ENCODE measurements at regions not wholly inside any gene's neighbourhood (a gene's known extent, or its start where the extent isn't known, plus 50 kb on each side); places are given as distances from the start of the nearest gene placed in this dataset.

GRCh38 chr9:135342206-135343130, 137.1 kb upstream of the PPP1R26 start:
- no peak overlapping the region for H3K4me2 ChIP-seq (ENCODE audit: low read depth, low read length, poor library complexity, severe bottlenecking)
- no peak overlapping the region for H3K9ac ChIP-seq (ENCODE audit: low read length)
- H3K9me3 ChIP-seq (ENCODE audit: low read length): no peaks in the 10 kb centered on the region
- H3K36me3 ChIP-seq (ENCODE audit: insufficient read depth, low read length): no peaks in the 10 kb centered on the region
- H3K9me2 ChIP-seq (replicated peaks; ENCODE audit: insufficient read depth, low read length): no peaks in the 10 kb centered on the region
- no peaks in the 10 kb centered on the region for H3K79me2 ChIP-seq (ENCODE audit: low read length)
- DNase-seq: no peak
- H3K27me3 ChIP-seq (ENCODE audit: low read length): no peaks in the 10 kb centered on the region
- no peak overlapping the region for H3K4me3 ChIP-seq (ENCODE audit: low read length)
- H4K20me1 ChIP-seq (ENCODE audit: insufficient read depth, low read depth, low read length): peaks cover 4% of the 10 kb centered on the region; the same call in 1 of the 2 replicates
- no peak overlapping the region for H3K27ac ChIP-seq (ENCODE audit: low read length)
- no peak overlapping the region for H2AFZ ChIP-seq (ENCODE audit: low read length)
- H3K4me1 ChIP-seq (ENCODE audit: low read length): no peaks in the 10 kb centered on the region

- H3K9me3 ChIP-seq (ENCODE audit: low read length): no peaks in the 10 kb centered on the region
- no peaks in the 10 kb centered on the region for H3K36me3 ChIP-seq (ENCODE audit: insufficient read depth, low read length)
- no peak overlapping the region for H3K4me2 ChIP-seq (ENCODE audit: low read depth, low read length, poor library complexity, severe bottlenecking)
- no peak overlapping the region for H3K4me3 ChIP-seq (ENCODE audit: low read length)
- H3K9me2 ChIP-seq (replicated peaks; ENCODE audit: insufficient read depth, low read length): no peaks in the 10 kb centered on the region
- no peak overlapping the region for H2AFZ ChIP-seq (ENCODE audit: low read length)
- H3K27ac ChIP-seq (ENCODE audit: low read length): no peak overlapping the region
- DNase-seq: no peak
- no peaks in the 10 kb centered on the region for H3K27me3 ChIP-seq (ENCODE audit: low read length)
- H4K20me1 ChIP-seq (ENCODE audit: insufficient read depth, low read depth, low read length): peaks cover 4% of the 10 kb centered on the region; the same call in 1 of the 2 replicates
- H3K79me2 ChIP-seq (ENCODE audit: low read length): no peaks in the 10 kb centered on the region
- no peak overlapping the region for H3K9ac ChIP-seq (ENCODE audit: low read length)
- no peaks in the 10 kb centered on the region for H3K4me1 ChIP-seq (ENCODE audit: low read length)
Measured at GRCh38 chr9:135343136-135343535, 136.4 kb upstream of the PPP1R26 start.

- Histone ChIP-seq H3K36me3 (ENCODE audit: insufficient read depth, low read length) (no peaks in the 10 kb centered on the region), H3K4me3 (ENCODE audit: low read length) (no peak overlapping the region), H3K4me1 (ENCODE audit: low read length) (no peaks in the 10 kb centered on the region), H3K9me2 (replicated peaks; ENCODE audit: insufficient read depth, low read length) (no peaks in the 10 kb centered on the region), H3K79me2 (ENCODE audit: low read length) (no peaks in the 10 kb centered on the region), H3K4me2 (ENCODE audit: low read depth, low read length, poor library complexity, severe bottlenecking) (no peak overlapping the region), H3K27me3 (ENCODE audit: low read length) (no peaks in the 10 kb centered on the region), H2AFZ (ENCODE audit: low read length) (no peak overlapping the region), H3K9ac (ENCODE audit: low read length) (no peak overlapping the region), H3K9me3 (ENCODE audit: low read length) (no peaks in the 10 kb centered on the region), H3K27ac (ENCODE audit: low read length) (no peak overlapping the region), H4K20me1 (ENCODE audit: insufficient read depth, low read depth, low read length) (peaks cover 4% of the 10 kb centered on the region; the same call in 1 of the 2 replicates)
- peak; percentile 88 for DNase-seq
Measured at GRCh38 chr9:135343837-135344522, 135.6 kb upstream of the PPP1R26 start.

- Histone ChIP-seq H2AFZ (ENCODE audit: low read length) (no peak overlapping the region), H3K79me2 (ENCODE audit: low read length) (no peaks in the 10 kb centered on the region), H3K27me3 (ENCODE audit: low read length) (no peaks in the 10 kb centered on the region), H3K27ac (ENCODE audit: low read length) (no peak overlapping the region), H3K9me2 (replicated peaks; ENCODE audit: insufficient read depth, low read length) (no peaks in the 10 kb centered on the region), H3K4me1 (ENCODE audit: low read length) (no peaks in the 10 kb centered on the region), H3K9ac (ENCODE audit: low read length) (no peak overlapping the region), H3K9me3 (ENCODE audit: low read length) (no peaks in the 10 kb centered on the region), H3K4me3 (ENCODE audit: low read length) (no peak overlapping the region), H3K36me3 (ENCODE audit: insufficient read depth, low read length) (no peaks in the 10 kb centered on the region), H4K20me1 (ENCODE audit: insufficient read depth, low read depth, low read length) (peaks cover 10% of the 10 kb centered on the region; the same call in 1 of the 2 replicates), H3K4me2 (ENCODE audit: low read depth, low read length, poor library complexity, severe bottlenecking) (no peak overlapping the region)
- no peak for DNase-seq
Measured at GRCh38 chr9:135344523-135344901, 135.1 kb upstream of the PPP1R26 start.

- Histone ChIP-seq H3K36me3 (ENCODE audit: insufficient read depth, low read length) (no peaks in the 10 kb centered on the region), H4K20me1 (ENCODE audit: insufficient read depth, low read depth, low read length) (peaks cover 10% of the 10 kb centered on the region; the same call in 1 of the 2 replicates), H3K9me3 (ENCODE audit: low read length) (no peaks in the 10 kb centered on the region), H3K9ac (ENCODE audit: low read length) (no peak overlapping the region), H2AFZ (ENCODE audit: low read length) (no peak overlapping the region), H3K9me2 (replicated peaks; ENCODE audit: insufficient read depth, low read length) (no peaks in the 10 kb centered on the region), H3K4me1 (ENCODE audit: low read length) (no peaks in the 10 kb centered on the region), H3K4me2 (ENCODE audit: low read depth, low read length, poor library complexity, severe bottlenecking) (no peak overlapping the region), H3K27me3 (ENCODE audit: low read length) (no peaks in the 10 kb centered on the region), H3K79me2 (ENCODE audit: low read length) (no peaks in the 10 kb centered on the region), H3K27ac (ENCODE audit: low read length) (no peak overlapping the region), H3K4me3 (ENCODE audit: low read length) (no peak overlapping the region)
- no peak for DNase-seq
Measured at GRCh38 chr9:135344915-135345500, 134.6 kb upstream of the PPP1R26 start.

- Histone ChIP-seq H3K27me3 (ENCODE audit: low read length) (no peaks in the 10 kb centered on the region), H3K4me2 (ENCODE audit: low read depth, low read length, poor library complexity, severe bottlenecking) (no peak overlapping the region), H3K36me3 (ENCODE audit: insufficient read depth, low read length) (no peaks in the 10 kb centered on the region), H3K79me2 (ENCODE audit: low read length) (no peaks in the 10 kb centered on the region), H4K20me1 (ENCODE audit: insufficient read depth, low read depth, low read length) (peaks cover 10% of the 10 kb centered on the region; the same call in 1 of the 2 replicates), H3K27ac (ENCODE audit: low read length) (no peak overlapping the region), H3K9ac (ENCODE audit: low read length) (no peak overlapping the region), H2AFZ (ENCODE audit: low read length) (no peak overlapping the region), H3K4me1 (ENCODE audit: low read length) (no peaks in the 10 kb centered on the region), H3K9me2 (replicated peaks; ENCODE audit: insufficient read depth, low read length) (no peaks in the 10 kb centered on the region), H3K4me3 (ENCODE audit: low read length) (no peak overlapping the region), H3K9me3 (ENCODE audit: low read length) (no peaks in the 10 kb centered on the region)
- DNase-seq: no peak
Measured at GRCh38 chr9:135345775-135346433, 133.7 kb upstream of the PPP1R26 start.

- Histone ChIP-seq H2AFZ (ENCODE audit: low read length) (no peak overlapping the region), H3K9me2 (replicated peaks; ENCODE audit: insufficient read depth, low read length) (no peaks in the 10 kb centered on the region), H3K4me2 (ENCODE audit: low read depth, low read length, poor library complexity, severe bottlenecking) (no peak overlapping the region), H3K9ac (ENCODE audit: low read length) (no peak overlapping the region), H3K27ac (ENCODE audit: low read length) (no peak overlapping the region), H3K4me1 (ENCODE audit: low read length) (no peaks in the 10 kb centered on the region), H3K27me3 (ENCODE audit: low read length) (no peaks in the 10 kb centered on the region), H3K9me3 (ENCODE audit: low read length) (no peaks in the 10 kb centered on the region), H3K36me3 (ENCODE audit: insufficient read depth, low read length) (no peaks in the 10 kb centered on the region), H3K4me3 (ENCODE audit: low read length) (no peak overlapping the region), H3K79me2 (ENCODE audit: low read length) (no peaks in the 10 kb centered on the region), H4K20me1 (ENCODE audit: insufficient read depth, low read depth, low read length) (peaks cover 10% of the 10 kb centered on the region; the same call in 1 of the 2 replicates)
- DNase-seq: no peak
Measured at GRCh38 chr9:135346438-135347050, 133.0 kb upstream of the PPP1R26 start.

Data from Karpas-422 (cell line).